GM18517 (cell line): ENCODE measurements at regions not wholly inside any gene's neighbourhood (a gene's known extent, or its start where the extent isn't known, plus 50 kb on each side); places are given as distances from the start of the nearest gene placed in this dataset.
A peak's percentile ranks its signal among the peaks of the same experiment; 100 is the strongest.
"Not testable (repeated sequence)": the region's sequence is repeated elsewhere in the genome, so short reads cannot be mapped to it uniquely, and the experiment has no call there.

Experiments used
- ATAC-seq: cut with Tn5 transposase; IDR thresholded peaks from one replicate; pipeline ENCODE4 v1.9.1; 2021; ENCODE audit warnings: mild to moderate bottlenecking, moderate library complexity; ENCODE audit not compliant: unreplicated experiment

- no peak for ATAC-seq
Measured at GRCh38 chrX:25503826-25504225, 488.1 kb upstream of the ARX start.

GRCh38 chrX:25507801-25508200 is 492.0 kb upstream of the ARX start:
- ATAC-seq, result no peak

- no peak for ATAC-seq
Measured at GRCh38 chrX:25519258-25519657, 503.5 kb upstream of the ARX start.

- ATAC-seq, result not testable (repeated sequence)
Measured at GRCh38 chrX:25522443-25523010, 506.8 kb upstream of the ARX start.

GRCh38 chrX:25523574-25524540 is 508.1 kb upstream of the ARX start:
- ATAC-seq, result peak; percentile 55

- no peak for ATAC-seq
Measured at GRCh38 chrX:25527156-25527555, 511.4 kb upstream of the ARX start.

GRCh38 chrX:25527596-25527995 is 511.8 kb upstream of the ARX start:
- ATAC-seq, result no peak

GRCh38 chrX:25531096-25531495 is 515.3 kb upstream of the ARX start:
- ATAC-seq, result no peak

GRCh38 chrX:25534091-25534490 is 518.3 kb upstream of the ARX start:
- ATAC-seq, result no peak

GRCh38 chrX:25536307-25536970 is 520.7 kb upstream of the ARX start:
- ATAC-seq, result no peak

- ATAC-seq, result no peak
Measured at GRCh38 chrX:25537699-25538098, 521.9 kb upstream of the ARX start.

- no peak for ATAC-seq
Measured at GRCh38 chrX:25544641-25545040, 528.9 kb upstream of the ARX start.

GRCh38 chrX:25548811-25549210 is 533.0 kb upstream of the ARX start:
- ATAC-seq, result no peak

GRCh38 chrX:25555521-25555920 is 539.8 kb upstream of the ARX start:
- ATAC-seq, result no peak

- no peak for ATAC-seq
Measured at GRCh38 chrX:25558137-25558536, 542.4 kb upstream of the ARX start.

- no peak for ATAC-seq
Measured at GRCh38 chrX:25561190-25561589, 545.4 kb upstream of the ARX start.

GRCh38 chrX:25573631-25574030 is 557.9 kb upstream of the ARX start:
- ATAC-seq, result no peak

- ATAC-seq, result no peak
Measured at GRCh38 chrX:25596921-25597320, 541.2 kb upstream of the MAGEB18 start.

- ATAC-seq, result no peak
Measured at GRCh38 chrX:25597551-25597950, 540.6 kb upstream of the MAGEB18 start.

GRCh38 chrX:25599061-25599460 is 539.1 kb upstream of the MAGEB18 start:
- no peak for ATAC-seq

- no peak for ATAC-seq
Measured at GRCh38 chrX:25600776-25601175, 537.4 kb upstream of the MAGEB18 start.

GRCh38 chrX:25601323-25601722 is 536.8 kb upstream of the MAGEB18 start:
- ATAC-seq, result no peak
